Osteoblast (primary cell): ENCODE measurements at regions not wholly inside any gene's neighbourhood (a gene's known extent, or its start where the extent isn't known, plus 50 kb on each side); places are given as distances from the start of the nearest gene placed in this dataset.

Source experiments
- DNase-seq: peaks from one replicate; pipeline ENCODE4 v3.0.0; 2011; ENCODE audit warnings: low spot score, mixed read lengths; ENCODE audit not compliant: insufficient read length; ENCODE audit errors: missing footprints
- H2AFZ ChIP-seq: 2 replicates; pipeline ENCODE4 v1.6.0; 2011; ENCODE audit warnings: mild to moderate bottlenecking, low read length
- H3K27ac ChIP-seq: 2 replicates; pipeline ENCODE4 v1.5.1; 2011; ENCODE audit warnings: mild to moderate bottlenecking, low read depth, low read length, moderate library complexity
- H3K27me3 ChIP-seq: 2 replicates; pipeline ENCODE4 v1.6.0; 2012; ENCODE audit warnings: mild to moderate bottlenecking, control low read depth, inconsistent platforms, low read length, moderate library complexity; ENCODE audit not compliant: insufficient read depth
- H3K36me3 ChIP-seq: 2 replicates; pipeline ENCODE4 v1.5.1; 2011; ENCODE audit warnings: mild to moderate bottlenecking, low read length, control low read depth, moderate library complexity; ENCODE audit not compliant: insufficient read depth
- H3K4me1 ChIP-seq: 2 replicates; pipeline ENCODE4 v1.5.1; 2011; ENCODE audit warnings: mild to moderate bottlenecking, low read length, control low read depth, moderate library complexity; ENCODE audit not compliant: insufficient read depth
- H3K4me2 ChIP-seq: 2 replicates; pipeline ENCODE4 v1.6.0; 2011; ENCODE audit warnings: mild to moderate bottlenecking, low read length; ENCODE audit not compliant: insufficient read depth
- H3K4me3 ChIP-seq: fragments of 200-600 bp; sonication (generic); 3 replicates; pipeline ENCODE4 v1.5.1; 2012; ENCODE audit warnings: mild to moderate bottlenecking, low read length, inconsistent platforms; ENCODE audit not compliant: insufficient read depth
- H3K79me2 ChIP-seq: 2 replicates; pipeline ENCODE4 v1.6.0; 2012; ENCODE audit warnings: mild to moderate bottlenecking, low read length, control low read depth, inconsistent platforms; ENCODE audit not compliant: insufficient read depth
- H3K9me3 ChIP-seq: 2 replicates; pipeline ENCODE4 v1.5.1; 2011; ENCODE audit warnings: low read depth, low read length, control low read depth
- H4K20me1 ChIP-seq: 2 replicates; pipeline ENCODE4 v1.6.0; 2012; ENCODE audit warnings: mild to moderate bottlenecking, low read length, control low read depth; ENCODE audit not compliant: insufficient read depth
- CTCF ChIP-seq: IDR thresholded peaks from 2 replicates; pipeline ENCODE4 v1.5.1; 2011; ENCODE audit warnings: mild to moderate bottlenecking, low read depth, low read length, moderate library complexity; ENCODE audit errors: extremely low read depth

GRCh38 chrX:36577006-36577405 is 431.2 kb upstream of the FAM47C start:
- Histone ChIP-seq H3K36me3 (no peaks in the 10 kb centered on the region), H3K27me3 (no peaks in the 10 kb centered on the region), H3K4me3 (no peak overlapping the region), H3K79me2 (no peaks in the 10 kb centered on the region), H4K20me1 (no peaks in the 10 kb centered on the region), H3K9me3 (no peaks in the 10 kb centered on the region), H3K27ac (no peak overlapping the region), H3K4me2 (no peak overlapping the region), H2AFZ (no peak overlapping the region), H3K4me1 (no peaks in the 10 kb centered on the region)
- DNase-seq = no peak
- no peak for TF ChIP-seq CTCF

- Histone ChIP-seq H3K79me2 (no peaks in the 10 kb centered on the region), H3K4me3 (no peak overlapping the region), H3K27ac (no peak overlapping the region), H3K4me1 (no peaks in the 10 kb centered on the region), H3K9me3 (no peaks in the 10 kb centered on the region), H2AFZ (no peak overlapping the region), H3K4me2 (no peak overlapping the region), H3K27me3 (no peaks in the 10 kb centered on the region), H4K20me1 (no peaks in the 10 kb centered on the region), H3K36me3 (no peaks in the 10 kb centered on the region)
- no peak for DNase-seq
- TF ChIP-seq CTCF = no peak
Measured at GRCh38 chrX:36581030-36581429, 427.1 kb upstream of the FAM47C start.

- Histone ChIP-seq H3K36me3 (no peaks in the 10 kb centered on the region), H4K20me1 (no peaks in the 10 kb centered on the region), H2AFZ (no peak overlapping the region), H3K4me2 (no peak overlapping the region), H3K79me2 (no peaks in the 10 kb centered on the region), H3K27ac (no peak overlapping the region), H3K9me3 (no peaks in the 10 kb centered on the region), H3K4me3 (no peak overlapping the region), H3K4me1 (no peaks in the 10 kb centered on the region), H3K27me3 (no peaks in the 10 kb centered on the region)
- no peak for TF ChIP-seq CTCF
- DNase-seq = no peak
Measured at GRCh38 chrX:36583674-36584073, 424.5 kb upstream of the FAM47C start.

- Histone ChIP-seq H3K27ac (no peak overlapping the region), H3K4me3 (no peak overlapping the region)
Measured at GRCh38 chrX:36609616-36610585, 398.3 kb upstream of the FAM47C start.

More at GRCh38 chrX:36609616-36610585, 398.3 kb upstream of the FAM47C start:
- no peak overlapping the region for H2AFZ ChIP-seq
- no peaks in the 10 kb centered on the region for H3K27me3 ChIP-seq
- H3K4me1 ChIP-seq = no peaks in the 10 kb centered on the region
- H3K79me2 ChIP-seq = no peaks in the 10 kb centered on the region
- H4K20me1 ChIP-seq = no peaks in the 10 kb centered on the region
- TF ChIP-seq CTCF = no peak
- H3K36me3 ChIP-seq = no peaks in the 10 kb centered on the region
- DNase-seq = no peak
- H3K4me2 ChIP-seq = no peak overlapping the region
- H3K9me3 ChIP-seq = peaks cover 3% of the 10 kb centered on the region
